Hepatocyte (in vitro differentiated cells): ENCODE measurements at regions not wholly inside any gene's neighbourhood (a gene's known extent, or its start where the extent isn't known, plus 50 kb on each side); places are given as distances from the start of the nearest gene placed in this dataset.

Experiments
- EZH2 ChIP-seq: fragments of 200-600 bp; sonication (generic); IDR thresholded peaks from 2 replicates; pipeline ENCODE4 v1.6.1; 2016; ENCODE audit warnings: antibody characterized with exemption, mild to moderate bottlenecking, borderline replicate concordance
- EZH2phosphoT487 ChIP-seq: fragments of 200-600 bp; sonication (generic); IDR thresholded peaks from one replicate; pipeline ENCODE4 v1.6.1; 2018; ENCODE audit warnings: antibody characterized with exemption, mild to moderate bottlenecking, low read depth, moderate library complexity; ENCODE audit not compliant: unreplicated experiment, severe bottlenecking
- TF ChIP-seq, protein P1 (sequence below): fragments of 200-600 bp; sonication (generic); IDR thresholded peaks from 2 replicates; pipeline ENCODE4 v1.5.1; 2016; ENCODE audit warnings: antibody characterized with exemption, mild to moderate bottlenecking; ENCODE audit not compliant: poor library complexity

DNA sequence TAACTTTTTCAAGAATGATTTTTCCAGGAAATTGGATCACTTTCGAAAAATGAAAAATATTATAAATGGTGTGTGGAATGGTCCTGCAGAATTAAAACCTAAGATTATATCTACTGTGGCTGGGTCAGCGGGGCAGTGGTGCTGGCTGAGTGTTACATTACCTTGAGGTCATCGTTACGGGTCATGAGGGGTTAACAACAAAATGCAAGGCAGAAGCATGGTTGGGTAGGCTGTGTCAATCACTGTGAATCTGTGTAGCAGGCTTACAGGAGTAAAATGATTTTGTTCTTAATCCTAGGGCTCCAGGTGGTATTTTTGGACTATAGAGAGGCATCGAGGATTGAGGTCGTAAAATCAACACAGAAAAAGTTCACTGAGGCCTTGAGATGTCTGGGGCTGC lies 105.2 kb upstream of the AMOT start:
- TF ChIP-seq, protein P1, sequence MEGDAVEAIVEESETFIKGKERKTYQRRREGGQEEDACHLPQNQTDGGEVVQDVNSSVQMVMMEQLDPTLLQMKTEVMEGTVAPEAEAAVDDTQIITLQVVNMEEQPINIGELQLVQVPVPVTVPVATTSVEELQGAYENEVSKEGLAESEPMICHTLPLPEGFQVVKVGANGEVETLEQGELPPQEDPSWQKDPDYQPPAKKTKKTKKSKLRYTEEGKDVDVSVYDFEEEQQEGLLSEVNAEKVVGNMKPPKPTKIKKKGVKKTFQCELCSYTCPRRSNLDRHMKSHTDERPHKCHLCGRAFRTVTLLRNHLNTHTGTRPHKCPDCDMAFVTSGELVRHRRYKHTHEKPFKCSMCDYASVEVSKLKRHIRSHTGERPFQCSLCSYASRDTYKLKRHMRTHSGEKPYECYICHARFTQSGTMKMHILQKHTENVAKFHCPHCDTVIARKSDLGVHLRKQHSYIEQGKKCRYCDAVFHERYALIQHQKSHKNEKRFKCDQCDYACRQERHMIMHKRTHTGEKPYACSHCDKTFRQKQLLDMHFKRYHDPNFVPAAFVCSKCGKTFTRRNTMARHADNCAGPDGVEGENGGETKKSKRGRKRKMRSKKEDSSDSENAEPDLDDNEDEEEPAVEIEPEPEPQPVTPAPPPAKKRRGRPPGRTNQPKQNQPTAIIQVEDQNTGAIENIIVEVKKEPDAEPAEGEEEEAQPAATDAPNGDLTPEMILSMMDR = no peak
- TF ChIP-seq EZH2phosphoT487 (no peak), EZH2 (no peak)
